ENCODE measurements at regions not wholly inside any gene's neighbourhood (a gene's known extent, or its start where the extent isn't known, plus 50 kb on each side); places are given as distances from the start of the nearest gene placed in this dataset.
"Not testable (repeated sequence)": the region's sequence is repeated elsewhere in the genome, so short reads cannot be mapped to it uniquely, and the experiment has no call there.

- not testable (repeated sequence) for DNase-seq (ENCODE audit: low spot score)
These were observed 252.0 kb downstream of the GOLGA6L6 start for GRCh38 chr15:20289538-20290103.

DNA sequence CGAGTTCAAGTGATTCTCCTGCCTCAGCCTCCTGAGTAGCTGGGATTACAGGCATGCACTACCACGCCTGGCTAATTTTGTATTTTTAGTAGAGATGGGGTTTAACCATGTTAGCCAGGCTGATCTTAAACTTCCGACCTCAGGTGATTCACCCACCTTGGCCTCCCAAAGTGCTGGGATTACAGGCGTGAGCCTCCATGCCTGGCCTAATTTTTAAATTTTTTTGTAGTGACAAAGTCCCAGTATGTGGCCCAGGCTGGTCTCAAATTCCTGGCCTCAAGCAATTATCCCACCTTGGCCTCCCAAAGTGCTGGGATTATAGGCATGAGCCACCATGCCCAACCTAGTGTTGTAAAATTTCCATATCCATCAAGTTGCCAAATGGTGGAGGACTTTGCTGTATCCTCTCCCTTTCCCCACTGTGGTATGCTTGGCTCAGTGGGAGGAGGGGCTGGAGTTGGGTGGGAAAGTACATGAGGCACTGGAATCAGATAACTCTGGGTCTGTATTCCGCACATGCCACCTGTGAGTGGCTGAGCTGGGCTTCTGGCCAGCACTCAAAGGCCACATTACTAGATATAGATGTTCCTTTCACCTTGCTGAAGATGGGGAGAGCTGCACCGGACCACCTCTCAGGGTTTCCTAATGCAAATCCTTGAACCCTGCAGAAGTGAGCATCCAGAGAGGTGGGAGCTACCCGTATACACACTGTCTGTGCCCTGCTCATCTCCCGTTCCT, 252.6 kb downstream of the GOLGA6L6 start:
- not testable (repeated sequence) for DNase-seq (ENCODE audit: low spot score)

GRCh38 chr15:20286559-20286958, 255.0 kb downstream of the GOLGA6L6 start:
- DNase-seq (ENCODE audit: low spot score): not testable (repeated sequence)

DNA sequence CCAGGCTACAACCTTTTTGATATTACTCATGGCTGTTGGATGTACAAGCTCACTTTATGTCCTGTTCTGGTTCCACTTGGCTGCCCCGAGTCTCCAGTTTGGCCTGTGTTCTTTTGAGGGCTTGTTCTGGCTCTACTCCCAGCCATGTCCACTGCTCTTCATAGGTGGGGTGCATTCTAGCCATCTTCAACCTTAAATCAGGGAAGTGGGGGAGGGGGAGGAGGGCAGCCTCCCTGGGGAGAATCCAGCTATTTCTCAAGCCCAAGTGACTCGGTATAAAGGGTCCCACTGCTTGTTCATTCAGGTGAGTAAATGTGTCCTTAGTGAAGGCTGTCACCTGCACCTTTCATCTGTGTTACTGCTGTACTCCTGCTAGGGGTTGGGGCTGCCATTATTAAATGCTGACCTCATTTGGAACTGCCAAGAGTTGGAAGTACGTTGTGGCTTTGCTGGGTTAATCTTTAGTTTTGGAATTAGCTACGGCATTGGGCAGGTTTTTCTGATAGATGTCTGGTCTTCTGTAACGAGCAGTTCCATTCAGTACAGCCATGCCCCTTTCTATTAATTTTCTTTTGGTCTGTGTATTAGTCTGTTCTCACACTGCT, 255.8 kb downstream of the GOLGA6L6 start:
- DNase-seq (ENCODE audit: low spot score): not testable (repeated sequence)

GRCh38 chr15:20284891-20285535, 256.6 kb downstream of the GOLGA6L6 start:
- not testable (repeated sequence) for DNase-seq (ENCODE audit: low spot score)

DNA sequence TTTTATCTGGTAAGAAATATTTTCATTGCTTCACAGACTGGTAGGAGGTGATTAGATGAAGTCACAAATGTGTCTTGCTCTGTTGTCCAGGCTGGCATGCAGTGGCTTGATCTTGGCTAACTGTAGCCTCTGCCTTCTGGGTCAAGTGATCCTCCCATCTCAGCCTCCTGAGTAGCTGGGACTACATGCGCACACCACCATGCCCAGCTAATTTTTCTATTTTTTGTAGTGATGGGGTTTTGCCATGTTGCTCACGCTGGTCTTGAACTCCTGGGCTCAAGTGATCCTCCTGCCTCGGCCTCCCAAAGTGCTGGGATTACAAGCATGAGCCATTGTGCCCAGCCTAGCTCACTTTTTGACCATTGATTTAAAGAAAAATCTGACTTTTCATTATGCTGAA, 257.9 kb downstream of the GOLGA6L6 start:
- not testable (repeated sequence) for DNase-seq (ENCODE audit: low spot score)

- DNase-seq (ENCODE audit: low spot score): not testable (repeated sequence)
These were observed 259.1 kb downstream of the GOLGA6L6 start for GRCh38 chr15:20282491-20282943.

GRCh38 chr15:20281567-20282275, 259.9 kb downstream of the GOLGA6L6 start:
- DNase-seq (ENCODE audit: low spot score): not testable (repeated sequence)

DNA sequence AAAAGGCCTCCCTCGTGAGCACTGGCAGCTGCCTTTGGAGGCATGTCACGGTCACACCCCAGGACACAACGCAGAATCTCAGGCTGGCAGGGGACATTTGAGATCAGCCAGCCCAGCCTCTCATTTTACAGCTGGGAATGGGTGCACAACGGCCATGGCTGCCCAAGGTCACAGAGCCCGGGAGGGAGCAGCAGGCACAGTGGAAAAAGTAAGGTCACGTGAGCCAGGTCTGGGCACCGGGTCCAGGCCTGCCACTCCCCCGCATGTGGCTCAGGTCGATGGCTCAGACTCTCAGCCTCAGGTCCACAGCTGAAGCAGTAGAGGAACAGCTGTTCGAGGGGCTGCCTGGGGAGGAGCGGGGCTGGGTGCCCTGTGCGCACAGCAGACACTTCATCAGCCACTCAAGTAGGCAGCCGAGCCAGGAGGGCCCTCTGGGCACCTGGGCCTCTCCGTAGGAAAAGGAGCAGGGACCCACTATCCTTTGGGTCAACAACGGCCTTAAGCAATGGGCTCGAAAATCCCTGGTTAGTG, 260.6 kb downstream of the GOLGA6L6 start:
- DNase-seq (ENCODE audit: low spot score): no peak

DNA sequence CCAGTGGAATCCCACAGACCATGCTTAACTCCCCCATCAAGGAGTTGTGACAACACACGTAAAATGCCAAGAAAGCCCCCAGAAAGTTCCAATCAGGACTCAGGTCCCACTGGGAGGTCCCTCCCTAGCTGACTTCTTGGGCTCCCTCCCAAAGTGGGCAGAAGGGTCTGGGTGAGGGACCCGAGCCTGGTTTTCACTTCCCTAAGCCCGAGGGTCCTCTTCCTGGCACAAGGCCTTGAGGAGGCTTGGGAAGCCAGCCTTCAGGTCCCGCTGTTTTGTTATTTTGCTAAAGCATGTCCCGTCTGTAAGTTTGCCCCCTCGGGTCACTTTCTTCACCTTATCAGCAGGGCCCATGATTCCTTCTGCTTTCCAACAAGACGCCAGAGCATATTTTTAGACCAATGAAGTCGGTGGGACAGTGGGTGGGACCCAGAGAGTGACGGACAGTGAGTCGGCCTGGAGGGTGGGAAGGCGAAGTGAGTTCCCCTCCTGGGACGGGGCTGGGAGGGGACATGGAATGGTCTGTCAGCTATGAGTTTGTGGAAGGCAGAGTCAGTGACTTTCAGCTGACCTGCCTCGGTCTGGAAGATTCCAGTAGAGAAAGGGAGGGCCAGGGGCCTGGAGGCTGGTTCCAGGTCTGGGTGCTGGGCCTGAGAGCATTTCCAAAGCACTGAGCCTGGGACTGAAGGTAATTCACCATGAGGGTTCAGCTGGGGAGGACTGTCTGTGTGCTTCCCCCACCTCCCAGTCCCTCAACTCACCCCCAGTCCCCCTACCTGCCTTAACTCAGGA, 261.3 kb downstream of the GOLGA6L6 start:
- not testable (repeated sequence) for DNase-seq (ENCODE audit: low spot score)

DNA sequence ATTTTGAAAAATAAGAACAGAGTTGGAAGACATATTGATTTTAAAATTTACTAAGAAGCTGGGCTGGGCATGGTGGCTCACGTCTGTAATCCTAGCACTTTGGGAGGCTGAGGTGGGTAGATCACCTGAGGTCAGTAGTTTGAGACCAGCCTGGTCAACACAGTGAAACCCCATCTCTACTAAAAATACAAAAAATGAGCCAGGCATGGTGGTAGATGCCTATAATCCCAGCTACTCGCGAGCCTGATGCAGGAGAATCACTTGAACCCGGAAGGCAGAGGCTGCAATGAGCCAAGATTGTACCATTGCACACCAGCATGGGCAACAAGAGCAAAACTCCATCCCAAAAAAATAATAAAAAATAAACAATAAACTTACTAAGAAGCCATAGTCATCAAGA, 262.5 kb downstream of the GOLGA6L6 start:
- not testable (repeated sequence) for DNase-seq (ENCODE audit: low spot score)

DNA sequence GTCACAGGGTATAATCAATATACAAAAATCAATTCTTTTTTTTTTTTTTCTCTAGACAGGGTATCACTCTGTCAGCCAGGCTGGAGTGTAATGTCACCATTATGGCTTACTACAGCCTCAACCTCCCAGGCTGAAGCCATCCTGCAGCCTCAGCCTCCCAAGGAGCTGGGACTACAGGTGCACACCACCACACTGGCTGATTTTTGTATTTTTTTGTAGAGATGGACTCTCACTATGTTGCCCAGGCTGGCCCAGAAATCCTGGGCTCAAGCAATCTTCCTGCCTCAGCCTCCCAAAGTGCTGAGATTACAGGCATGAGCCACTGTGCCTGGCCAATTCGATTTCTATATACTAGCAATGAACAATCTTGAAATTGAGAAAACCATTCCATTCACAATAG, 263.2 kb downstream of the GOLGA6L6 start:
- not testable (repeated sequence) for DNase-seq (ENCODE audit: low spot score)

DNA sequence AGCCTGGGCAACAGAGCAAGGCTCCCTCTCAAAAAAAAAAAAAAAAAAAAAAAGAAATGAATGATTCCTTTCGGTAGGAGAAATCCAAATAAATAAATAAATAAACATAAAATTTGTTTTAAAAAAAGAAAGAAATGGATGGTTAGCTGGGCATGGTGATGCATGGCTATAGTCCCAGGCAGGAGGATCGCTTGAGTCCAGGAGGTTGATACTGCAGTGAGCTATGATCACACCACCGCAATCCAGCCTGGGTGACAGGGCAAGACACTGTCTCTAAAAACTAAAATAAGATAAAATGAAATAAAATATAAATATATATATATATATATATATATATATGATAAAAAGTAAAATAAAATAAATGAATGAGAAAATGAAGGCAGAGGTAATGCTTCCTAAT, 264.1 kb downstream of the GOLGA6L6 start:
- not testable (repeated sequence) for DNase-seq (ENCODE audit: low spot score)

DNA sequence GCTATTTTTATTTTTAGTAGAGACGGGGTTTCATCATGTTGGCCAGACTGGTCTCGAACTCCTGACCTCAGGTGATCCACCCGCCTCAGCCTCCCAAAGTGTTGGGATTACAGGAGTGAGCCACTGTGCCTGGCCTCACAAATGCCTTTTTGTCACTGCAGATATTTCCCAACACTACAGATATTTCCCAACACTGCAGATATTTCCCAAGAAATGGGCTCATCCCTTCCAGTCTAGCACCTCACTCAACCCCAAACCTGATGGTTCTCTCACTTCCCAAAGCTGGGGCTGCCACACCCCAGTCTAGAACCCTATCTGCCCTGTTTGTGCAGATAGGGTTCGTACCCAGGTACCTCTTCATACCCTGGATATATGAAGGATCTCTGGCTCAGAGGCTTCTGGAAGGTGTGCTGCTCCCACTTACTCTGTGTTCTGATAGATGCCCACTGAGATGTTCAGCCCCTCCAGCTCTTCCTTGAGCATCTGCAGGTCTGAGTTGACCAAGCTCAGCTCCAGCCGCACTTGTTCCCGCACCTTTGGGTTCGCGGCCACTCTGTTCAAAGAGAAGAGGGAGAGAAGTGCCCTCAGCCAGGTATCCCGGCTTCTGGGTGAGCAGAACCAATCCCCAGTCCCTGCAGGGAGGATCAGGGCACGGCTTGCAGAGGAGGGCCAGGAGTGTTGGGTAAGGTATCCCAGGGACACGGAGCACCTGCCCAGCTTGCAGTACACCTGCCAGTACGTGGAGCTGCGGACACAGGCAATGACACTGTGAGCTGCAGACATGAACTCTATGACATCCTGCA, 265.1 kb downstream of the GOLGA6L6 start:
- DNase-seq (ENCODE audit: low spot score): not testable (repeated sequence)

GRCh38 chr15:20275373-20275967, 266.1 kb downstream of the GOLGA6L6 start:
- not testable (repeated sequence) for DNase-seq (ENCODE audit: low spot score)

DNA sequence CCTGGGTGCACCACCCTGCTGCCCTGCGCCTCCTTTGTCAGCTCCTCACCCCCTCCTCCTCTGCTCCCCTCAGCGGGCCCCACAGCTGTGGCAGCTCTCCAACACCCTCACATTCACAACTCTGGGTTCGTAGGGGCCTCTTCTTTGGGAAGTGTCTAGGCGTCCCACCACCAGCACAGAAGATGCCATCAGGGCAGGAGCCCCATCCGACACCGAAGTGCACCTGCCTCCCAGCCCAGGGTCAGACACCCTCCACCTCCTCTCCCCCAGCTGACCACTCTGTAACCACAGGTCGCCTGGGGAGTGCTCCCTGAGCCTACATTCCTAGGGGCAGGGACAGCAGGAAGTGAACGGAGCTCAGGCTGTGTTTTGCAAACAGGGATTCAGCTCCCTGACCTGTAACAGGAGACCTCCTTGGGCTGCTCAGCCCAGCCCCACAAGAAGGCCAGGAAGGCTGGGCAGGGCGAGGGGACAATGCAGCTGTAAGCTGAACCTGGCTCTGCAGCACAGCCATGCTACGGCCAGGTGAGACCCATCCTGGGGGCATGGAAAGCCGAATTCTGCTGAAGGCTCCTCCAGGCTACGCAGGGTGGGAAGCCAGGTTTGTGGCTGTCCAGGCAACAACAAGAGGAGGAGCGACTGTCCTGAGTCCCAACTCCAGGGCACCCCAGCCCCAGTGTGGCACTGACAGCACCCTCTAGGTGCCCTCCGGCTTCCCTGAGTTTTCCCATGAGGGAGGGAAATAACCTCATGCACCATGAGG, 269.0 kb downstream of the GOLGA6L6 start:
- no peak for DNase-seq (ENCODE audit: low spot score)

GRCh38 chr15:20271647-20272046, 270.0 kb downstream of the GOLGA6L6 start:
- no peak for DNase-seq (ENCODE audit: low spot score)

- not testable (repeated sequence) for DNase-seq (ENCODE audit: low spot score)
These were observed 271.6 kb downstream of the GOLGA6L6 start for GRCh38 chr15:20269956-20270355.

Data from HT-29 (cell line).